SU-DHL-6 (cell line): ENCODE measurements at regions not wholly inside any gene's neighbourhood (a gene's known extent, or its start where the extent isn't known, plus 50 kb on each side); places are given as distances from the start of the nearest gene placed in this dataset.

ENCODE experiments used
- H2AFZ ChIP-seq: fragments of 200-600 bp; sonication (generic); 2 replicates; pipeline ENCODE4 v1.6.1; 2014; ENCODE audit warnings: low read depth, mild to moderate bottlenecking, moderate library complexity, mixed read lengths, antibody characterized with exemption, low read length; ENCODE audit not compliant: severe bottlenecking
- H3F3A ChIP-seq: fragments of 200-600 bp; shearing (Covaris generic); 2 replicates; pipeline ENCODE4 v1.6.0; 2016; ENCODE audit warnings: antibody characterized with exemption, mild to moderate bottlenecking; ENCODE audit not compliant: insufficient read depth
- H3K27ac ChIP-seq: fragments of 200-600 bp; sonication (generic); 2 replicates; pipeline ENCODE4 v1.5.1; 2016; ENCODE audit warnings: low read depth, mild to moderate bottlenecking, low read length, moderate library complexity, mixed read lengths
- H3K27me3 ChIP-seq: fragments of 200-600 bp; sonication (generic), shearing (Covaris generic); 2 replicates; pipeline ENCODE4 v1.6.0; 2014; ENCODE audit warnings: mild to moderate bottlenecking, low read length
- H3K36me3 ChIP-seq: fragments of 200-600 bp; sonication (generic); 2 replicates; pipeline ENCODE4 v1.6.1; 2014; ENCODE audit warnings: mild to moderate bottlenecking, low read length, mixed read lengths
- H3K4me2 ChIP-seq: fragments of 300-600, 200-600 bp; shearing (Covaris generic), sonication (generic); 2 replicates; pipeline ENCODE4 v1.6.0; 2014; ENCODE audit warnings: low read length, low read depth, mild to moderate bottlenecking; ENCODE audit not compliant: poor library complexity, severe bottlenecking
- H3K4me3 ChIP-seq: fragments of 200-600 bp; sonication (generic); 2 replicates; pipeline ENCODE4 v1.5.1; 2014; ENCODE audit warnings: antibody characterized with exemption, low read length, mild to moderate bottlenecking, mixed read lengths; ENCODE audit not compliant: insufficient read depth, poor library complexity, severe bottlenecking
- H3K79me2 ChIP-seq: fragments of 200-600 bp; sonication (generic); 2 replicates; pipeline ENCODE4 v1.6.1; 2014; ENCODE audit warnings: mild to moderate bottlenecking, low read length, moderate library complexity; ENCODE audit not compliant: insufficient read depth
- H3K9ac ChIP-seq: fragments of 200-600 bp; sonication (generic); 2 replicates; pipeline ENCODE4 v1.7.0; 2014; ENCODE audit warnings: mild to moderate bottlenecking, low read length
- H3K9me2 ChIP-seq: fragments of 200-600 bp; sonication (generic); replicated peaks from 2 replicates; pipeline ENCODE4 v1.6.1; 2014; ENCODE audit warnings: low read length; ENCODE audit not compliant: insufficient read depth
- H3K9me3 ChIP-seq: fragments of 200-600 bp; sonication (generic); 2 replicates; pipeline ENCODE4 v1.6.1; 2014; ENCODE audit warnings: low read length, mixed read lengths; ENCODE audit not compliant: insufficient read depth
- H4K20me1 ChIP-seq: fragments of 200-600 bp; sonication (generic); 2 replicates; pipeline ENCODE4 v1.6.1; 2014; ENCODE audit warnings: low read depth, mild to moderate bottlenecking, antibody characterized with exemption, low read length, moderate library complexity, mixed read lengths
- CTCF ChIP-seq: fragments of 200-600 bp; sonication (generic); IDR thresholded peaks from one replicate; pipeline ENCODE4 v1.5.1; 2017; ENCODE audit warnings: antibody characterized with exemption, mild to moderate bottlenecking, low read length, moderate library complexity; ENCODE audit not compliant: insufficient read depth, poor library complexity, severe bottlenecking
- EZH2phosphoT487 ChIP-seq: fragments of 200-600 bp; sonication (generic), shearing (Covaris generic); conservative IDR thresholded peaks from 2 replicates; pipeline ENCODE4 v1.6.1; 2018; ENCODE audit warnings: mild to moderate bottlenecking, antibody characterized with exemption, low read length, moderate library complexity, mixed read lengths

- TF ChIP-seq CTCF = no peak
- no peak for TF ChIP-seq EZH2phosphoT487
- Histone ChIP-seq H3K27me3 (no peaks in the 10 kb centered on the region), H3K27ac (no peak overlapping the region)
Observed at GRCh38 chr1:193335806-193336428, 149.5 kb upstream of the B3GALT2 start.

GRCh38 chr1:193333166-193333565 lies 146.8 kb upstream of the B3GALT2 start:
- Histone ChIP-seq H3K27ac (no peak overlapping the region), H4K20me1 (no peaks in the 10 kb centered on the region)
- TF ChIP-seq CTCF = no peak
- TF ChIP-seq EZH2phosphoT487 = no peak

More at GRCh38 chr1:193335806-193336428, 149.5 kb upstream of the B3GALT2 start:
- Histone ChIP-seq H4K20me1 (no peaks in the 10 kb centered on the region), H3K9me2 (no peaks in the 10 kb centered on the region), H3K9ac (no peak overlapping the region), H3K4me3 (no peak overlapping the region), H2AFZ (no peak overlapping the region), H3K79me2 (no peaks in the 10 kb centered on the region), H3K4me2 (no peak overlapping the region), H3K36me3 (no peaks in the 10 kb centered on the region), H3K9me3 (0 out of 2 replicates have a peak, but pooled peaks cover 6% of the 10 kb centered on the region), H3F3A (no peaks in the 10 kb centered on the region)

GRCh38 chr1:193326296-193326695 lies 139.9 kb upstream of the B3GALT2 start:
- no peak overlapping the region for H3K4me2 ChIP-seq
- TF ChIP-seq EZH2phosphoT487 (no peak), CTCF (no peak)
- H3K36me3 ChIP-seq = no peaks in the 10 kb centered on the region
- H3K9me2 ChIP-seq = no peaks in the 10 kb centered on the region
- no peak overlapping the region for H2AFZ ChIP-seq
- H3K27me3 ChIP-seq = no peaks in the 10 kb centered on the region
- H3K4me3 ChIP-seq = no peak overlapping the region
- no peak overlapping the region for H3K9ac ChIP-seq
- no peaks in the 10 kb centered on the region for H3K79me2 ChIP-seq
- H4K20me1 ChIP-seq = no peaks in the 10 kb centered on the region
- no peaks in the 10 kb centered on the region for H3F3A ChIP-seq
- no peak overlapping the region for H3K27ac ChIP-seq
- peaks cover 7% of the 10 kb centered on the region; the same call in 1 of the 2 replicates for H3K9me3 ChIP-seq

More at GRCh38 chr1:193333166-193333565, 146.8 kb upstream of the B3GALT2 start:
- Histone ChIP-seq H3K4me3 (no peak overlapping the region), H3F3A (no peaks in the 10 kb centered on the region), H3K27me3 (no peaks in the 10 kb centered on the region), H3K9me2 (no peaks in the 10 kb centered on the region), H3K79me2 (no peaks in the 10 kb centered on the region), H3K9me3 (0 out of 2 replicates have a peak, but pooled peaks cover 10% of the 10 kb centered on the region), H3K4me2 (no peak overlapping the region), H3K9ac (no peak overlapping the region), H2AFZ (no peak overlapping the region), H3K36me3 (no peaks in the 10 kb centered on the region)
